Smooth muscle cell (in vitro differentiated cells): ENCODE measurements at regions not wholly inside any gene's neighbourhood (a gene's known extent, or its start where the extent isn't known, plus 50 kb on each side); places are given as distances from the start of the nearest gene placed in this dataset.

ENCODE experiments used
- DNase-seq: peaks from one replicate; lab custom pipeline; 2025; ENCODE audit not compliant: unreplicated experiment; lab: John Stamatoyannopoulos, UW
- H2AFZ ChIP-seq: fragments of 200-600 bp; sonication (generic); 2 replicates; pipeline ENCODE4 v1.6.0; 2016; ENCODE audit warnings: antibody characterized with exemption, low read depth, mild to moderate bottlenecking
- H3F3A ChIP-seq: fragments of 200-600 bp; sonication (generic); 2 replicates; pipeline ENCODE4 v1.6.0; 2017; ENCODE audit warnings: antibody characterized with exemption, low read depth
- H3K27ac ChIP-seq: fragments of 200-600 bp; sonication (generic); 2 replicates; pipeline ENCODE4 v1.5.1; 2016; ENCODE audit warnings: low read depth, mild to moderate bottlenecking
- H3K27me3 ChIP-seq: fragments of 200-600 bp; sonication (generic); 2 replicates; pipeline ENCODE4 v1.6.1; 2016; ENCODE audit warnings: low read depth, mild to moderate bottlenecking
- H3K36me3 ChIP-seq: fragments of 200-600 bp; sonication (generic); 2 replicates; pipeline ENCODE4 v1.5.1; 2016; ENCODE audit warnings: low read depth
- H3K4me1 ChIP-seq: fragments of 200-600 bp; sonication (generic); 2 replicates; pipeline ENCODE4 v1.5.1; 2016; ENCODE audit warnings: low read depth
- H3K4me2 ChIP-seq: fragments of 200-600 bp; sonication (generic); 2 replicates; pipeline ENCODE4 v1.6.0; 2016; ENCODE audit warnings: mild to moderate bottlenecking
- H3K4me3 ChIP-seq: fragments of 200-600 bp; sonication (generic); 2 replicates; pipeline ENCODE4 v1.5.1; 2016; ENCODE audit warnings: mild to moderate bottlenecking
- H3K79me2 ChIP-seq: fragments of 200-600 bp; sonication (generic); 2 replicates; pipeline ENCODE4 v1.6.0; 2016; ENCODE audit warnings: low read depth, mild to moderate bottlenecking
- H3K9ac ChIP-seq: fragments of 200-600 bp; sonication (generic); 2 replicates; pipeline ENCODE4 v1.6.0; 2016; ENCODE audit warnings: low read depth
- H3K9me3 ChIP-seq: fragments of 200-600 bp; sonication (generic); replicated peaks from 2 replicates; pipeline ENCODE4 v1.5.1; 2016; ENCODE audit warnings: low read depth
- H4K20me1 ChIP-seq: fragments of 200-600 bp; sonication (generic); 2 replicates; pipeline ENCODE4 v1.6.0; 2016; ENCODE audit warnings: low read depth
- WGBS: methylation state at CpG from one replicate; pipeline ENCODE4 v1.1.7; 2016; ENCODE audit warnings: low lambda C conversion rate; 5-methylcytosine and 5-hydroxymethylcytosine counted together
- TF ChIP-seq, protein P1 (sequence below): fragments of 200-600 bp; sonication (generic); IDR thresholded peaks from 2 replicates; pipeline ENCODE4 v1.5.1; 2017; ENCODE audit warnings: borderline replicate concordance, mild to moderate bottlenecking, antibody characterized with exemption; ENCODE audit not compliant: insufficient read depth, poor library complexity, severe bottlenecking

DNA sequence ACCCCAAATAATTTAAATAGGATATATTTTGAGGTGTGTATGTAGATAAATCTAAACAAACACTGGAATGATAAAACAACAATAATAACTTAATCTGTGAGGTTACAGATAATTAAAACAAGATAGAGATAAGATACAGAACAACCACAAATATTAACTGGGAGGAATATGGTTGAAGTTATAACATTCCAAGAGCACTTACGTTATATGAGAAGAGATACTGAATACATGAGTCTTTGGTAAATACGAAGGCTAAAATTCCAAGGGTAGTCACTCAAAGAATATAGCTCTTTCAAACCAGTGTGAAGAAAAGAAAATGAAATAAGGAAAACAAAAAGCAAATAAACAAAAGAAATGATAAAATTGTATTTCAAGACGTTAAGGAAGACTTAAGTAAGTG, 76.0 kb upstream of the MYO3A start:
- peaks cover 7% of the 10 kb centered on the region for H3K27me3 ChIP-seq
- no peak for DNase-seq
- H3K27ac ChIP-seq, result no peak overlapping the region
- 69% methylated on average over 3 of the region's 3 CpGs for WGBS
- TF ChIP-seq, protein P1, sequence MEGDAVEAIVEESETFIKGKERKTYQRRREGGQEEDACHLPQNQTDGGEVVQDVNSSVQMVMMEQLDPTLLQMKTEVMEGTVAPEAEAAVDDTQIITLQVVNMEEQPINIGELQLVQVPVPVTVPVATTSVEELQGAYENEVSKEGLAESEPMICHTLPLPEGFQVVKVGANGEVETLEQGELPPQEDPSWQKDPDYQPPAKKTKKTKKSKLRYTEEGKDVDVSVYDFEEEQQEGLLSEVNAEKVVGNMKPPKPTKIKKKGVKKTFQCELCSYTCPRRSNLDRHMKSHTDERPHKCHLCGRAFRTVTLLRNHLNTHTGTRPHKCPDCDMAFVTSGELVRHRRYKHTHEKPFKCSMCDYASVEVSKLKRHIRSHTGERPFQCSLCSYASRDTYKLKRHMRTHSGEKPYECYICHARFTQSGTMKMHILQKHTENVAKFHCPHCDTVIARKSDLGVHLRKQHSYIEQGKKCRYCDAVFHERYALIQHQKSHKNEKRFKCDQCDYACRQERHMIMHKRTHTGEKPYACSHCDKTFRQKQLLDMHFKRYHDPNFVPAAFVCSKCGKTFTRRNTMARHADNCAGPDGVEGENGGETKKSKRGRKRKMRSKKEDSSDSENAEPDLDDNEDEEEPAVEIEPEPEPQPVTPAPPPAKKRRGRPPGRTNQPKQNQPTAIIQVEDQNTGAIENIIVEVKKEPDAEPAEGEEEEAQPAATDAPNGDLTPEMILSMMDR, result no peak
- H3K9me3 ChIP-seq, result no peaks in the 10 kb centered on the region
- no peaks in the 10 kb centered on the region for H3K4me1 ChIP-seq
- H2AFZ ChIP-seq, result no peak overlapping the region
- H3K4me2 ChIP-seq, result no peak overlapping the region
- H3F3A ChIP-seq, result no peaks in the 10 kb centered on the region
- H4K20me1 ChIP-seq, result no peaks in the 10 kb centered on the region
- H3K4me3 ChIP-seq, result no peak overlapping the region
- no peaks in the 10 kb centered on the region for H3K79me2 ChIP-seq
- no peak overlapping the region for H3K9ac ChIP-seq
- H3K36me3 ChIP-seq, result no peaks in the 10 kb centered on the region

DNA sequence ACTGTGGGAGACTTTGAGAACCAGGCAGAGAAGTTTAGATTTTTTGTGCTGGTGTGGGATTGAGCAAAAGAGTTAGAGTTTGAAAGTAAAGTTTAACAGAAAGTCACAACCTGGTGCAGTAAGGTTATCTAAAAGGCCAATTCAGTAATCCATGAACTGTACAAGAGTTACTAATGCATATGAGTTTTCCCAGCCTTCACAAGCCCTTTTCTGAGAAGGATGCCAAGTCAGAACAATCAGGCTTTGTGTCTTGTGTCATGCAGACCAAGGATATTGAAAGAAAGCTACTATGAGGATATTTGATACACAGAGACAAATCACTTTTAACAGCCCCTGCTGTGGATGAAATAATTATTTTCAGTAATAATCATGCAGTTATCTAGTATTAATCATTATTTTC, 68.8 kb upstream of the MYO3A start:
- H3K9ac ChIP-seq, result no peak overlapping the region
- H3K4me2 ChIP-seq, result no peak overlapping the region
- no peaks in the 10 kb centered on the region for H3K4me1 ChIP-seq
- H3K79me2 ChIP-seq, result no peaks in the 10 kb centered on the region
- no peaks in the 10 kb centered on the region for H3F3A ChIP-seq
- H2AFZ ChIP-seq, result no peak overlapping the region
- H4K20me1 ChIP-seq, result no peaks in the 10 kb centered on the region
- no peak overlapping the region for H3K4me3 ChIP-seq
- H3K27me3 ChIP-seq, result peaks cover 3% of the 10 kb centered on the region
- no peaks in the 10 kb centered on the region for H3K36me3 ChIP-seq
- no peak overlapping the region for H3K27ac ChIP-seq
- TF ChIP-seq, protein P1, result no peak
- H3K9me3 ChIP-seq, result no peaks in the 10 kb centered on the region
- DNase-seq, result no peak

DNA sequence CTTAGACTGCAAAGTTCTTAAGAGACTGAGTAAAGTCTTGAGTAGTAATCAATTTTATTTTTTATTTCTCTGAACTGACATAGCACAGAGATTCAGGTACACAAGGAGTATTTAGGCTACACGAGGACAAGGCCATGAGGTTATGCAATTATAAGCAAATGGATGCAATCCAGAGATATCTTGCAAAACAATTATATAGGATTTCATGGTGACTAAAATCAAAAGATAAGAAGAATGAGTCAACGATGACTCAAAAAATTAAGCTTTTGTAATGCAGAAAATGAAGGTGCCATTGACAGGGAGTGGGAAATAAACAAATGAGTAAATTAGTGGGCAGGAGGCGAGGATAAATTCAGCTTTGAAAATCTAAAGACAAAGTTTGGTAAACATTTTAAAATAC, 66.7 kb upstream of the MYO3A start:
- H3K9me3 ChIP-seq, result no peaks in the 10 kb centered on the region
- H3K9ac ChIP-seq, result no peak overlapping the region
- no peak overlapping the region for H3K4me3 ChIP-seq
- TF ChIP-seq, protein P1, result no peak
- DNase-seq, result no peak
- no peaks in the 10 kb centered on the region for H3F3A ChIP-seq
- H3K36me3 ChIP-seq, result no peaks in the 10 kb centered on the region
- 69% methylated on average over 3 of the region's 3 CpGs for WGBS
- H3K79me2 ChIP-seq, result no peaks in the 10 kb centered on the region
- H2AFZ ChIP-seq, result no peak overlapping the region
- H4K20me1 ChIP-seq, result no peaks in the 10 kb centered on the region
- no peaks in the 10 kb centered on the region for H3K27me3 ChIP-seq
- no peaks in the 10 kb centered on the region for H3K4me1 ChIP-seq
- H3K4me2 ChIP-seq, result no peak overlapping the region
- H3K27ac ChIP-seq, result no peak overlapping the region

DNA sequence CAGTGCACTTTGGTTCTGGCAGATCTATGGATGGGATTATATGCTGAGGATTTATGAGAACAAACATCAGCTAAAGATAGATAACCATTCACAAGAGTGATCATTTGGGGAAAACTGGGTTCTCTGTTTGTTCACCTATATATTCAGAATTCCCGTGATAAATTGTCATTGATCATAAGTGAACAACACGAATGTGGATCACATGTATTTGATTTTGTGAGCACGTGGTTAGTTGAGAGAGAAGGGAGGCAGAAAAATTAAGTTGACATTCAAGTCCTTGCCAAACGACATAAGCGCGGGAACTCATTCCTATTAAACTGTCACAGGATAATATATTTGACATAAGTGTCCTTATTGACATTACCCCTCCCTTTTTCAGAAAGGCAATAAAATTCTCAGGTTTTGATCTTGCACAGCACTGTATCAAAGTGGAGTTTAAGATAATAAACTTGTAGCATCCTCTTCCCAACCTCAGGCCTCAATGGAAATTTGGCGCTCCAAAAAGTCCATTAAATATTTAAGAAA, 64.9 kb upstream of the MYO3A start:
- no peaks in the 10 kb centered on the region for H3K27me3 ChIP-seq
- no peaks in the 10 kb centered on the region for H3F3A ChIP-seq
- no peak overlapping the region for H3K9ac ChIP-seq
- no peak overlapping the region for H2AFZ ChIP-seq
- no peak overlapping the region for H3K4me2 ChIP-seq
- TF ChIP-seq, protein P1, result no peak
- H4K20me1 ChIP-seq, result no peaks in the 10 kb centered on the region
- H3K27ac ChIP-seq, result no peak overlapping the region
- 87% methylated on average over 7 of the region's 7 CpGs for WGBS
- no peak for DNase-seq
- H3K9me3 ChIP-seq, result no peaks in the 10 kb centered on the region
- no peaks in the 10 kb centered on the region for H3K79me2 ChIP-seq
- H3K36me3 ChIP-seq, result no peaks in the 10 kb centered on the region
- H3K4me1 ChIP-seq, result no peaks in the 10 kb centered on the region
- no peak overlapping the region for H3K4me3 ChIP-seq
